DOHH2 (cell line): ENCODE measurements at regions not wholly inside any gene's neighbourhood (a gene's known extent, or its start where the extent isn't known, plus 50 kb on each side); places are given as distances from the start of the nearest gene placed in this dataset.

Experiments
- H3F3A ChIP-seq: fragments of 200-600 bp; sonication (generic), shearing (Covaris generic); 2 replicates; pipeline ENCODE4 v1.6.0; 2016; ENCODE audit warnings: antibody characterized with exemption, mild to moderate bottlenecking; ENCODE audit not compliant: control insufficient read depth, insufficient read depth
- H3K27ac ChIP-seq: fragments of 200-600 bp; sonication (generic); 2 replicates; pipeline ENCODE4 v1.5.1; 2014; ENCODE audit warnings: low read depth, mild to moderate bottlenecking, low read length, moderate library complexity
- H3K27me3 ChIP-seq: fragments of 200-600 bp; sonication (generic); 2 replicates; pipeline ENCODE4 v1.6.1; 2014; ENCODE audit warnings: mild to moderate bottlenecking, low read length, mixed read lengths; ENCODE audit not compliant: control insufficient read depth
- H3K36me3 ChIP-seq: fragments of 200-600 bp; sonication (generic); 2 replicates; pipeline ENCODE4 v1.6.1; 2014; ENCODE audit warnings: mild to moderate bottlenecking, low read length, moderate library complexity, mixed read lengths; ENCODE audit not compliant: control insufficient read depth
- H3K4me1 ChIP-seq: fragments of 200-600 bp; sonication (generic); 2 replicates; pipeline ENCODE4 v1.6.1; 2014; ENCODE audit warnings: mild to moderate bottlenecking, low read length, mixed read lengths; ENCODE audit not compliant: control insufficient read depth
- H3K4me2 ChIP-seq: fragments of 200-600 bp; sonication (generic); 2 replicates; pipeline ENCODE4 v1.6.0; 2014; ENCODE audit warnings: mild to moderate bottlenecking, low read length, moderate library complexity
- H3K4me3 ChIP-seq: fragments of 200-600 bp; sonication (generic); 2 replicates; pipeline ENCODE4 v1.5.1; 2014; ENCODE audit warnings: mild to moderate bottlenecking, low read length, mixed read lengths
- H3K79me2 ChIP-seq: fragments of 200-600 bp; sonication (generic); 2 replicates; pipeline ENCODE4 v1.6.1; 2014; ENCODE audit warnings: mild to moderate bottlenecking, low read length, mixed read lengths; ENCODE audit not compliant: control insufficient read depth
- H3K9me2 ChIP-seq: fragments of 200-600 bp; sonication (generic); replicated peaks from 2 replicates; pipeline ENCODE4 v1.6.1; 2014; ENCODE audit warnings: mild to moderate bottlenecking, low read length, mixed read lengths; ENCODE audit not compliant: control insufficient read depth
- H3K9me3 ChIP-seq: fragments of 200-600 bp; sonication (generic); 2 replicates; pipeline ENCODE4 v1.6.1; 2014; ENCODE audit warnings: antibody characterized with exemption, low read length, mixed read lengths; ENCODE audit not compliant: control insufficient read depth, insufficient read depth
- H4K20me1 ChIP-seq: fragments of 200-600 bp; sonication (generic); 2 replicates; pipeline ENCODE4 v1.6.0; 2014; ENCODE audit warnings: low read depth, mild to moderate bottlenecking, antibody characterized with exemption, low read length, moderate library complexity; ENCODE audit not compliant: control insufficient read depth, insufficient read depth
- CTCF ChIP-seq: fragments of 200-600 bp; sonication (generic); IDR thresholded peaks from one replicate; pipeline ENCODE4 v1.5.1; 2014; ENCODE audit warnings: antibody characterized with exemption, mild to moderate bottlenecking, low read depth, low read length; ENCODE audit not compliant: poor library complexity, severe bottlenecking
- EZH2phosphoT487 ChIP-seq: fragments of 200-600 bp; sonication (generic); IDR thresholded peaks from 2 replicates; pipeline ENCODE4 v1.6.1; 2017; ENCODE audit warnings: borderline replicate concordance, mild to moderate bottlenecking, antibody characterized with exemption, low read length, moderate library complexity, mixed read lengths

- H3K9me3 ChIP-seq: peaks cover 3% of the 10 kb centered on the region; the same call in 1 of the 2 replicates
- H3K4me1 ChIP-seq: no peaks in the 10 kb centered on the region
- no peak overlapping the region for H3K27ac ChIP-seq
- no peak overlapping the region for H3K4me3 ChIP-seq
- H3K4me2 ChIP-seq: no peak overlapping the region
- H3K27me3 ChIP-seq: no peaks in the 10 kb centered on the region
- no peaks in the 10 kb centered on the region for H3K79me2 ChIP-seq
- no peak for TF ChIP-seq EZH2phosphoT487
- no peak for TF ChIP-seq CTCF
- no peaks in the 10 kb centered on the region for H3F3A ChIP-seq
- H4K20me1 ChIP-seq: no peaks in the 10 kb centered on the region
- no peaks in the 10 kb centered on the region for H3K36me3 ChIP-seq
- H3K9me2 ChIP-seq: no peaks in the 10 kb centered on the region
Observed at GRCh38 chr2:144984038-144984437, 464.1 kb upstream of the ZEB2 start.

- Histone ChIP-seq H3K9me3 (peaks cover 3% of the 10 kb centered on the region; the same call in 1 of the 2 replicates), H3K79me2 (no peaks in the 10 kb centered on the region), H3K4me3 (no peak overlapping the region), H3K36me3 (no peaks in the 10 kb centered on the region), H4K20me1 (no peaks in the 10 kb centered on the region), H3K27ac (no peak overlapping the region), H3K27me3 (no peaks in the 10 kb centered on the region), H3K4me2 (no peak overlapping the region), H3K4me1 (no peaks in the 10 kb centered on the region), H3F3A (no peaks in the 10 kb centered on the region), H3K9me2 (no peaks in the 10 kb centered on the region)
- TF ChIP-seq CTCF (no peak), EZH2phosphoT487 (no peak)
Observed at GRCh38 chr2:144983107-144983506, 463.2 kb upstream of the ZEB2 start.

- peaks cover 3% of the 10 kb centered on the region; the same call in 1 of the 2 replicates for H3K9me3 ChIP-seq
- H3K4me2 ChIP-seq: no peak overlapping the region
- no peaks in the 10 kb centered on the region for H3K4me1 ChIP-seq
- H3K79me2 ChIP-seq: no peaks in the 10 kb centered on the region
- no peaks in the 10 kb centered on the region for H4K20me1 ChIP-seq
- no peaks in the 10 kb centered on the region for H3K36me3 ChIP-seq
- H3K27me3 ChIP-seq: no peaks in the 10 kb centered on the region
- H3F3A ChIP-seq: no peaks in the 10 kb centered on the region
- TF ChIP-seq CTCF (no peak), EZH2phosphoT487 (no peak)
- H3K27ac ChIP-seq: no peak overlapping the region
- no peak overlapping the region for H3K4me3 ChIP-seq
- no peaks in the 10 kb centered on the region for H3K9me2 ChIP-seq
Observed at GRCh38 chr2:144982481-144982880, 462.6 kb upstream of the ZEB2 start.

GRCh38 chr2:144975881-144976280 is 456.0 kb upstream of the ZEB2 start:
- no peak overlapping the region for H3K4me3 ChIP-seq
- H3K36me3 ChIP-seq: no peaks in the 10 kb centered on the region
- peaks cover 10% of the 10 kb centered on the region; the same call in 1 of the 2 replicates for H3K9me3 ChIP-seq
- TF ChIP-seq CTCF (no peak), EZH2phosphoT487 (no peak)
- H3K27ac ChIP-seq: no peak overlapping the region
- no peaks in the 10 kb centered on the region for H3K9me2 ChIP-seq
- H3F3A ChIP-seq: no peaks in the 10 kb centered on the region
- H3K4me2 ChIP-seq: no peak overlapping the region
- H4K20me1 ChIP-seq: no peaks in the 10 kb centered on the region
- no peaks in the 10 kb centered on the region for H3K4me1 ChIP-seq
- no peaks in the 10 kb centered on the region for H3K79me2 ChIP-seq
- no peaks in the 10 kb centered on the region for H3K27me3 ChIP-seq
